Activated CD8-positive, alpha-beta memory T cell treated with anti-CD3 and anti-CD28 coated beads, Interleukin-2, amount 50 U/mL, for 48 hours (primary cell): ENCODE measurements at regions not wholly inside any gene's neighbourhood (a gene's known extent, or its start where the extent isn't known, plus 50 kb on each side); places are given as distances from the start of the nearest gene placed in this dataset.

ENCODE experiments used
- DNase-seq: peaks from one replicate; pipeline ENCODE4 v3.0.0-alpha.2; 2020

DNA sequence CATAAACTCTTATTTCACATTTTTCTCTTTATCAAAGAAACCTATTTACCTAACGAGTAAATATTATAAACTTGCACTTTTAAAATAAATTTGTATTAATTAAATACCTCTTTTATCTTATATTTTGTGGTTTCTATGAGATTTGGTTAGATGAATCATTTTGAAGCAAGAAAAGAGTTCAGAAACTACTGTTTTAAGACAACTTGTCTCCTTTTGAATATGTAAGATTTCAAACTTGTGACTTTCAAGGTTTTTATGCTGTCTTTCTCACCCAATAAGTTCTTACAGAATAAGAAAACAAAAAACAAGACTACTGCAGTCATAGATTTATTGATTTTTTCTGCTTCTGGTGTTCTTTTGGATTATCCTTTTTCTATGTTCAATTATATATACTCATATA, 339.0 kb downstream of the SNAPC1 start:
- no peak for DNase-seq

- no peak for DNase-seq
Observed at GRCh38 chr14:62101673-62102348, 339.6 kb downstream of the SNAPC1 start.

- no peak for DNase-seq
Observed at GRCh38 chr14:62102349-62102725, 340.1 kb downstream of the SNAPC1 start.

- no peak for DNase-seq
Observed at GRCh38 chr14:62103464-62103863, 341.2 kb downstream of the SNAPC1 start.

DNA sequence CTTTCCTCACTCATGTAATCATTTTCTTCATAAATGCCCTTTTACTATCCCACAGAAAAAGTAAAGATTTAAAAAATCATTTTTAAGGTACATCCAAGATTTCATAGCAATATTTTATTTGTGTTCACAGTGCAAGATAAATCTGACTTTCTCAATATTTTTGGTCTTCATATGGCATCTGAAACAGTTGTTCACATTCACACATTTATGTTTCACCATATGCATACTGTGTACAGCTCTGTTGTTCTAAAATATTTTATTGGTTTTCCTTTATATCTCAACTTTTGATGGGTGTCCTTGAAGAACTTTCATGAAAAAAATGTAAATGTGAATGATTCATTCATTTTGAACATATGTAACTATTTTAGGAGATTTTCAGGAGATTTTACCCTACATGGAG, 348.7 kb downstream of the SNAPC1 start:
- DNase-seq = no peak

DNA sequence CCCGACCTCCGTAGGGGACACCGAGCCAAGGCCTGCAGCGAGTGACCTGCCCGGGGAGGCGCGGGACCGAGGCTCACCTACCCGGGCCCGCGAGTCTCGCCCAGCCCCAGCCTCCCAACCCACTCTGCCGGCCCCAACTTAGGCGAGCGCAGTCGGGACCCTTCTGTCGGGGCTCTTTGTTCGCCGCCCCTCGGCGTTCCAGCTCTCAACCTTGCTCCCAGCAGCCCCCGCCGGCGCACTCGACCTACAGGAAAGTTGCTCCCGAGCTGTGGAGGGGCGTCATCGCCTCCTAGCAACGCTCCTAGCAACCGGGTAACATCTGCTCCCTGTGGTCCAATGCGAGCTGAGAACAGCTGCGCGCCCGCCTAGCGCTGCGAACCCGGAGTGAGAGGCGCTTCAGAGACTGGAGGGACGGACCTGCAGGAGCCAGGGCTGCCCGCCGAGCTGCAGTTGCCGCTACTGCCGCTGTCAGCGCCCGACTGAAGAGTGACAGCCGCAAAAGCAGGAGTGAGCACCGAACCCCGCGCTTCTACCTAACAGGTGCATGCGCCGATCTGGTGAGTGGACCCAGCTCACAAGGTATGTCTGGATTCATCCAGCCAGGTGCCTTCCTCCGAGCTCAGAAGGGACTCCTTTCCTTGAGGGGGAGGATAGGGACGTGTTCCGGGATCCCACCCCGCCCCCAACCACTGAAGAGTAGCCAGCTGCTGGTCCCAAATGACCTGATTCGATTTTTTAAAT, 355.0 kb downstream of the SNAPC1 start:
- peak; percentile 76 for DNase-seq

GRCh38 chr14:62117751-62118105, 355.5 kb downstream of the SNAPC1 start:
- no peak for DNase-seq

- DNase-seq = no peak
Observed at GRCh38 chr14:62118461-62118860, 356.2 kb downstream of the SNAPC1 start.

GRCh38 chr14:62118871-62119270, 356.7 kb downstream of the SNAPC1 start:
- no peak for DNase-seq

DNA sequence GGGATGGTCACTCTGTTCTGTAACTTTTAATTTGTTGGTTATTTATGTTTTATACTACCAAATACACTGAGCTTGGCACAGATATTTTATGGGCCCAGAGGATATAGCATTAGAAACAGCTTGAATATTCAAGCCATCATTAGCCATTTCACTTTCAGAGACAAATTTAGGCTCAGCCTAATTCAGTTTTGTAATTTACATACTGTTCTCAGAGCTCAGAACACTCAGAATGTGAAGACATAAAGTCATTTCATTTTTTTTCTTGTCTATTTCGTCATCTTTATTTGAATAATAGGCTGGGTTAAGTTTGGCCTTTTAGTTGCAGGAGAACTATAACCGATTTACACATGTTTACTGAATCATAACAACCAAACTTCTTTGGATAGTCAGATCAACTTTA, 361.7 kb downstream of the SNAPC1 start:
- DNase-seq = no peak

GRCh38 chr14:62125793-62126192, 363.6 kb downstream of the SNAPC1 start:
- no peak for DNase-seq

DNA sequence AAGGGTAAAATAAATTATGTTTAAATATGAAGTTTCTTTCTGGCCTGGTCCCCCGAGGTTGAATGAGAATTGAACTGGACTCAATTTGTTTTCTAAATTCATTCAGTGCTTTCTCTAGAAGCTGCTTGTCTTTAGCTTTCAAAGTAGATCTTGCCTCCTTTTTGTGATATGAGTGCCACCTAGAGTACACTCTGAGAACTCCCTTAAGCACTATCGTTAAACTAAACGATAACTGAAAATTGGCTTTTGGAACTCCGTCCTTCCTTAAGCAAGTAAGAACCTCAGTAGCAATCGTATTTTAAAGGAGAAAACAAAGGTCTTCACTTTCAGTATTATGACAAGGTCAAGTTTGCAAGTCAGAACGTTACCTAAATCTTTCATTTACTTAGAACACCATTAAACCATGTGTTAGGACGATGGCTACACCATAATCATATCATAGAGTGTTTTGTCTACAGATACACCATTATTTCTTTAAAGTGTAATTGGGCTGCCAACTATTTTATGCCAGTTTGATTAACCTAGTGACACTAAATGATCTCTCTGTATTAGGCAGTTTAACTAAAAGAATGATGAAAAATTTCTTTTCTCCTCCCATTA, 364.8 kb downstream of the SNAPC1 start:
- DNase-seq = no peak

DNA sequence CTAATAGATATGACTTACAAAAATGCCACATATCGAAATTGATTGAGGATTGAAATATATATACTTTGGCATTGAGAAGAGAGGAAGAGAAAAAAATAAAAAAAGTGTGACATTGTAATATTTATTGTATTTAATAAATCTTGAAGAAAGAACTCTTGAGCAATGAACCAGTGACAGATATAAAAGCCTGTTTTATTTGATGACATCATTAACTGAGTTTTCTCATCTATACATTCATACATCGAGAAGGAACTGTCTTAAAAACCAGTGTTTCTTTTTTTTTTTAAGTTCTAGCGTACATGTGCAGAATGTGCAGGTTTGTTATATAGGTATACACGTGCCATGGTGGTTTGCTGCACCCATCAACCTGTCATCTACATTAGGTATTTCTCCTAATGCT, 368.2 kb downstream of the SNAPC1 start:
- no peak for DNase-seq

GRCh38 chr14:62133776-62134550, 371.7 kb downstream of the SNAPC1 start:
- no peak for DNase-seq

DNA sequence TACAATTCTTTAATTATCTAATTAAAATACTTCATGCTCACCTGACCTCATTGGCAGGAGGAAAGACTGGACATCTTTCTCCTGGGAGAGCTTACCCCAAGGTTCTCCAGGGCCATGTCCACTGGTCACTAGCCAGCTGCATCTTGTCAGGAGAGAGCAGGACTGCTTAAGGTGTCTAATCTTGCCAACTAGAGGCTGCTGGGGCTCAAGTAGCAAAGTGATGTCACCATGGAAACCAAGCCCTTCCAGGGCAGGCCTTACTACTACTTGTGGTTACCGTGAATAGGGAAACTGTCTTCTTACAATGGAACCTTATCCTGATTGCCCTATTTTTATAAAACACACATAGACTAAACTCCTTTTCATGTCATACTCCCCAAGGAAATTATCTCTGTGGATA, 376.4 kb downstream of the SNAPC1 start:
- DNase-seq = no peak

- DNase-seq = no peak
Observed at GRCh38 chr14:62141139-62141538, 378.9 kb downstream of the SNAPC1 start.

GRCh38 chr14:62143245-62143644, 381.0 kb downstream of the SNAPC1 start:
- no peak for DNase-seq

DNA sequence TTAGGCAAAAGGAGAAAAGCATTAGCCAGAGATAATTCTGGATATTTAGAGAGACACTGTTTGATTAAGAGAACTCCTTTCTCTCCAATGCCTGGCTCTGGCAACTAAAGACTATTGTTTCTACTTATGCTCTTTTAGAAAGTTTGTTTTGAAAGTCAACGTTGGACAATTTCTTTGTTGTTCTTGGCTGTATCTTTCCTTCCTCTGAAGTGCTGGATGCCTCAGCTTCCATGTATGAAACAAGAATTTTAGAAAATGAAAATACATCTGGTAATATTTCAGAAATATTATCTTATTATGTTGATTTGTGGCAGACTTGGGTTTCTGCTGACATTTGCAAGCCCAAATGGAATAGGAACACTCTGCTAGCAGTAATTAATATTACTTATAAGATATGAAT, 382.6 kb downstream of the SNAPC1 start:
- no peak for DNase-seq

- DNase-seq = no peak
Observed at GRCh38 chr14:62146030-62146429, 383.8 kb downstream of the SNAPC1 start.

DNA sequence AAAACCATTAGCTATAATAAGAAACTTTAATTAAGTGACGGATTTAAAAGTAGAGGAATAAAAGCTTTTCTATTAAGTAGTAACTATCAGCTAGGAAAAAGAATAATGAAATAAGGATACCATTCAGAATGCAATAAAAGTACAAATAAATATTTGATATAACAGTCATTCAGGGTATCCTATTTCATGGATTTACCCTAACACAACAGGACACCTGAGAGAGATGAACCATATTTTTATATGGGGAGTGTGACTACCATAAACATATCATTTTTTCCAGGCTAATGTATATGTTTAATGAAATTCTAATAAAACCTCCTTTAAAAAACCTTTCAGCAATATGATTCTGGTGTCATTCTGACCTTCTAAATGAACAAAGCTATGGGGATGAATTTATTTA, 393.8 kb downstream of the SNAPC1 start:
- no peak for DNase-seq

GRCh38 chr14:62158779-62159178, 396.6 kb downstream of the SNAPC1 start:
- DNase-seq = no peak

DNA sequence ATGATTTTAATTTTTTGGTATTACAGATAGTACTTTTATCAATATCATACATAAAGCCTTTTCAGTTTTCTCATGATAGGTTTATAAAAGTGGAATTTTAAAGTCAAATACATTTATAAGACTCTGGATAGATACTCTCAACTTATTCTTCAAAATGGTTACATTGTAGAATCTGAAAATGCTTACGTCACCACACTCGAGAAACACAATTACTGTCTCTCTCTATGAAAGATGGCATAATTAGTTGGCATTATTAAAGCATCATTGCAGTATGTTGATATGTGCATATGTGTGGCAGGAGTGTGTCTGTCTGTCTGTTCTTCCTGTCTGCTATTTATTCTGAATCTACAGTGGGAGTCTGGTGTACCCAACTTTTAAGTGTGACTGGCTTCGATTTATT, 397.1 kb downstream of the SNAPC1 start:
- DNase-seq = no peak

- DNase-seq = no peak
Observed at GRCh38 chr14:62162998-62163589, 400.9 kb downstream of the SNAPC1 start.
